CD14-positive monocyte (primary cell): ENCODE measurements at regions not wholly inside any gene's neighbourhood (a gene's known extent, or its start where the extent isn't known, plus 50 kb on each side); places are given as distances from the start of the nearest gene placed in this dataset.

Source experiments
- DNase-seq, 3 donors: peaks; one replicate each; pipeline ENCODE4 v3.0.0-alpha.2; 2011 to 2022
- H2AFZ ChIP-seq: 2 replicates; pipeline ENCODE4 v1.6.0; 2012; ENCODE audit warnings: mild to moderate bottlenecking, low read depth, low read length, inconsistent platforms; ENCODE audit not compliant: insufficient read depth, poor library complexity, severe bottlenecking
- H3K27ac ChIP-seq, 2 donors: 1 replicate in 1 of 2; 2 replicates in 1 of 2; pipeline ENCODE4 v1.5.1; 2012 to 2013; ENCODE audit warnings: low read length in 2 of 2, control low read depth in 1 of 2, inconsistent platforms in 1 of 2, low read depth in 1 of 2, mild to moderate bottlenecking in 1 of 2
- H3K27me3 ChIP-seq, 2 donors: one replicate each; pipeline versions ENCODE4 v1.6.0 to v1.6.1; 2011 to 2013; ENCODE audit warnings: low read length in 2 of 2; ENCODE audit not compliant: control insufficient read depth in 2 of 2, insufficient read depth in 2 of 2
- H3K36me3 ChIP-seq, 2 donors: replicated peaks in 1 of 2; 1 replicate in 1 of 2; 2 replicates in 1 of 2; pipeline versions ENCODE4 v1.5.1 to v1.6.1; 2012 to 2013; ENCODE audit warnings: low read length in 2 of 2, control low read depth in 1 of 2, inconsistent platforms in 1 of 2, mild to moderate bottlenecking in 1 of 2; ENCODE audit not compliant: insufficient read depth in 2 of 2, control insufficient read depth in 1 of 2
- H3K4me1 ChIP-seq, 2 donors: 1 replicate in 1 of 2; 2 replicates in 1 of 2; pipeline versions ENCODE4 v1.5.1 to v1.6.1; 2012 to 2013; ENCODE audit warnings: low read length in 2 of 2, control low read depth in 1 of 2, inconsistent platforms in 1 of 2, mild to moderate bottlenecking in 1 of 2, moderate library complexity in 1 of 2; ENCODE audit not compliant: insufficient read depth in 2 of 2, control insufficient read depth in 1 of 2
- H3K4me2 ChIP-seq: replicated peaks from 2 replicates; pipeline ENCODE3; 2012; ENCODE audit warnings: low read length, moderate library complexity, mild to moderate bottlenecking; ENCODE audit not compliant: poor library complexity, severe bottlenecking; ENCODE audit errors: extremely low read depth
- H3K4me3 ChIP-seq, 3 experiments: fragments of 200-600 bp in 1 of 3; sonication (generic) in 1 of 3; replicated peaks in 1 of 3; 1 replicate in 2 of 3; 2 replicates in 1 of 3; pipeline ENCODE4 v1.5.1; 2011 to 2013; ENCODE audit warnings: low read length in 3 of 3, mild to moderate bottlenecking in 3 of 3, control low read depth in 2 of 3, low read depth in 2 of 3, inconsistent platforms in 1 of 3, moderate library complexity in 1 of 3
- H3K79me2 ChIP-seq: 2 replicates; pipeline ENCODE4 v1.6.0; 2012; ENCODE audit warnings: mild to moderate bottlenecking, control low read depth, inconsistent platforms, low read length, moderate library complexity; ENCODE audit not compliant: insufficient read depth
- H3K9ac ChIP-seq: 2 replicates; pipeline ENCODE4 v1.6.0; 2017; ENCODE audit warnings: low read length, mild to moderate bottlenecking; ENCODE audit not compliant: insufficient read depth, poor library complexity, severe bottlenecking
- H3K9me3 ChIP-seq, 2 donors: replicated peaks in 1 of 2; 1 replicate in 1 of 2; 2 replicates in 1 of 2; pipeline versions ENCODE4 v1.5.1 to v1.6.1; 2012 to 2013; ENCODE audit warnings: low read length in 2 of 2, control low read depth in 1 of 2; ENCODE audit not compliant: control insufficient read depth in 1 of 2, insufficient read depth in 1 of 2
- H4K20me1 ChIP-seq: 2 replicates; pipeline ENCODE4 v1.6.0; 2012; ENCODE audit warnings: mild to moderate bottlenecking, low read length, control low read depth, moderate library complexity; ENCODE audit not compliant: insufficient read depth
- H3K27ac Mint-ChIP-seq, 7 donors: one replicate each; pipeline ENCODE4 v1.8.0; 2020; ENCODE audit warnings: mild to moderate bottlenecking in 7 of 7, mixed read lengths in 7 of 7, moderate library complexity in 6 of 7, inconsistent platforms in 2 of 7
- H3K27me3 Mint-ChIP-seq, 3 donors: one replicate each; pipeline ENCODE4 v1.8.0; 2021 to 2022; ENCODE audit warnings: low read depth in 3 of 3, mild to moderate bottlenecking in 3 of 3, mixed read lengths in 3 of 3, moderate library complexity in 3 of 3, inconsistent platforms in 1 of 3
- H3K36me3 Mint-ChIP-seq, 2 donors: one replicate each; pipeline ENCODE4 v1.8.0; 2020; ENCODE audit warnings: mixed read lengths in 2 of 2, inconsistent platforms in 1 of 2, mild to moderate bottlenecking in 1 of 2
- H3K4me1 Mint-ChIP-seq: one replicate; pipeline ENCODE4 v1.8.0; 2020; ENCODE audit warnings: mild to moderate bottlenecking, mixed read lengths
- H3K4me3 Mint-ChIP-seq, 2 donors: one replicate each; pipeline ENCODE4 v1.8.0; 2020; ENCODE audit warnings: mild to moderate bottlenecking in 2 of 2, mixed read lengths in 2 of 2, moderate library complexity in 1 of 2
- H3K9me3 Mint-ChIP-seq, 7 donors: one replicate each; pipeline ENCODE4 v1.8.0; 2020 to 2022; ENCODE audit warnings: mixed read lengths in 7 of 7, mild to moderate bottlenecking in 6 of 7, moderate library complexity in 6 of 7, inconsistent platforms in 2 of 7
- WGBS: methylation state at CpG from one replicate; pipeline ENCODE4 v1.1.5; 2013; ENCODE audit warnings: missing lambda C conversion rate; ENCODE audit not compliant: insufficient coverage; 5-methylcytosine and 5-hydroxymethylcytosine counted together
- intact Hi-C, 2 donors: fragments of 100-400 bp; cut with micrococcal nuclease; formaldehyde crosslinking; loops; one replicate each; pipeline versions ENCODE4 v1.15.0 to v1.15.1; 2023
- TF ChIP-seq, protein P1 (sequence below): fragments of 200-600 bp; IDR thresholded peaks from one replicate; pipeline ENCODE4 v1.8.0; 2022; ENCODE audit warnings: antibody characterized with exemption, mild to moderate bottlenecking

GRCh38 chr7:116398672-116399071 is 100.9 kb upstream of the CAV2 start:
- H4K20me1 ChIP-seq: no peaks in the 10 kb centered on the region
- no peak overlapping the region for H3K9ac ChIP-seq
- H3K36me3 ChIP-seq: no peaks in the 10 kb centered on the region
- no peak overlapping the region for H3K4me3 ChIP-seq
- no peak overlapping the region for H2AFZ ChIP-seq
- intact Hi-C loops: no loop called here
- Mint-ChIP-seq H3K9me3 (peaks cover 0 to 7% (median 2%) of the 10 kb centered on the region in 7 donors), H3K36me3 (no peaks in the 10 kb centered on the region), H3K27ac (no peak overlapping the region), H3K4me1 (no peaks in the 10 kb centered on the region), H3K27me3 (peaks cover 2 to 5% (median 4%) of the 10 kb centered on the region in 3 donors), H3K4me3 (no peak overlapping the region)
- no peak overlapping the region for H3K27ac ChIP-seq
- TF ChIP-seq, protein P1, sequence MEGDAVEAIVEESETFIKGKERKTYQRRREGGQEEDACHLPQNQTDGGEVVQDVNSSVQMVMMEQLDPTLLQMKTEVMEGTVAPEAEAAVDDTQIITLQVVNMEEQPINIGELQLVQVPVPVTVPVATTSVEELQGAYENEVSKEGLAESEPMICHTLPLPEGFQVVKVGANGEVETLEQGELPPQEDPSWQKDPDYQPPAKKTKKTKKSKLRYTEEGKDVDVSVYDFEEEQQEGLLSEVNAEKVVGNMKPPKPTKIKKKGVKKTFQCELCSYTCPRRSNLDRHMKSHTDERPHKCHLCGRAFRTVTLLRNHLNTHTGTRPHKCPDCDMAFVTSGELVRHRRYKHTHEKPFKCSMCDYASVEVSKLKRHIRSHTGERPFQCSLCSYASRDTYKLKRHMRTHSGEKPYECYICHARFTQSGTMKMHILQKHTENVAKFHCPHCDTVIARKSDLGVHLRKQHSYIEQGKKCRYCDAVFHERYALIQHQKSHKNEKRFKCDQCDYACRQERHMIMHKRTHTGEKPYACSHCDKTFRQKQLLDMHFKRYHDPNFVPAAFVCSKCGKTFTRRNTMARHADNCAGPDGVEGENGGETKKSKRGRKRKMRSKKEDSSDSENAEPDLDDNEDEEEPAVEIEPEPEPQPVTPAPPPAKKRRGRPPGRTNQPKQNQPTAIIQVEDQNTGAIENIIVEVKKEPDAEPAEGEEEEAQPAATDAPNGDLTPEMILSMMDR: no peak
- H3K27me3 ChIP-seq: no peaks in the 10 kb centered on the region
- H3K9me3 ChIP-seq: no peaks in the 10 kb centered on the region
- no peaks in the 10 kb centered on the region for H3K4me1 ChIP-seq
- no peaks in the 10 kb centered on the region for H3K79me2 ChIP-seq
- no peak for DNase-seq
- WGBS: 100% methylated on average over 1 of the region's 2 CpGs
- H3K4me2 ChIP-seq: no peak overlapping the region

- H3K4me1 Mint-ChIP-seq: no peaks in the 10 kb centered on the region
- intact Hi-C loops: no loop called here
- H3K27ac Mint-ChIP-seq: no peak overlapping the region
These were observed 99.7 kb upstream of the CAV2 start for GRCh38 chr7:116399819-116400218.

More at GRCh38 chr7:116399819-116400218, 99.7 kb upstream of the CAV2 start:
- no peak for DNase-seq
- Histone ChIP-seq H3K4me2 (no peak overlapping the region), H4K20me1 (no peaks in the 10 kb centered on the region), H3K9me3 (no peaks in the 10 kb centered on the region), H3K4me1 (no peaks in the 10 kb centered on the region), H3K27ac (no peak overlapping the region), H3K27me3 (no peaks in the 10 kb centered on the region), H3K9ac (no peak overlapping the region), H2AFZ (no peak overlapping the region), H3K4me3 (no peak overlapping the region), H3K79me2 (no peaks in the 10 kb centered on the region), H3K36me3 (no peaks in the 10 kb centered on the region)
- TF ChIP-seq, protein P1: no peak
- peaks cover 0 to 7% (median 2%) of the 10 kb centered on the region in 7 donors for H3K9me3 Mint-ChIP-seq
- peaks cover 2 to 5% (median 5%) of the 10 kb centered on the region in 3 donors for H3K27me3 Mint-ChIP-seq
- no peaks in the 10 kb centered on the region for H3K36me3 Mint-ChIP-seq
- H3K4me3 Mint-ChIP-seq: no peak overlapping the region
